ENCODE measurements at regions not wholly inside any gene's neighbourhood (a gene's known extent, or its start where the extent isn't known, plus 50 kb on each side); places are given as distances from the start of the nearest gene placed in this dataset.

DNA sequence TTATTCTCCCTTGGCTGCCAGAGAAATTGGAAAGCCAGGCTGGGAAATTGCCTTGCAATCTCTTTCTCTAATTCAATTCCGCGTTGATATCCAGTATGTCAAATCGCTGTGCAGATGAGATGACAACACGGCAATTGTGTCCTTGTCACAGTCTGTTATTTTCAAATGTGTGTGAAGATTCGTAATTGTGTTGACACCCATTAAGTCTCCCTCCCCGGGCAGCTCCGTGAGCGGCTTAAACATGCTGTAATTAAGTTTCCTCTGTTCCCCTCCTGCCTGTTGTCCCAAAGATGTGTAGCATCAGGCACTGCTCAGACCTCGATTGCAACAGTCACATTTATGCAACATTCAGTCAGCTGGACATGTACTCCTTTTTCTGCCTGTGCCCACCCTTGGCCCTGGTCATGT lies 209.5 kb downstream of the LPIN1 start:
- no peak for DNase-seq

DNA sequence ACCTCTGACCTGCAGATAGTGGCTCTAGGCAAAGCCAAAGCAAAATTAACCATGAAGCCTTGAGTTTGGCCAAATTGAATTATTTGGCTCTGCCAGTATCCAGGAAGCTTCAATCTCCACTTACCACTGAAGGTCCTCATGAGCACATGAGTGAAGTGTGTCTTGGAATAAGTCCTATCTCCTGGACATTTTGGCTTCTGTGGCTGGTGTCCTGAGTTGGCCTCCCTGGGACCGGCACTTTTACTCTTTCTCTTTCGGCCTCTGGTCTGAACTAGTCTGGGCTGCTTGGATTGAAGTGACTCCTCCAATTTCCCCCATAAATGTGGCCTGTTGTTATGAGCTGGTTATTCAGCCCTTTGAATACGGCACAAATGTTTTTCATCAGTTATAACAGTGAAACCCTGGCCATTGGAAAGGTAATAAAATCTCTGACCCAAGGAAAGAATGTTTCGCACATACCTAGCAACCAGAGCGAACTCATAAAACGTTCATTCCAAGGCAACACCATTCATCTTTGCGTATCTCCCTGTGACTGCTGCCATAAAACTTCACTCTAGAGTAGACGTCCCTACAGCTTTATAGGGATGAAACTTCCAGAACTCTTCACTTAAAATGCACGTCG lies 216.4 kb downstream of the LPIN1 start:
- DNase-seq = no peak

DNA sequence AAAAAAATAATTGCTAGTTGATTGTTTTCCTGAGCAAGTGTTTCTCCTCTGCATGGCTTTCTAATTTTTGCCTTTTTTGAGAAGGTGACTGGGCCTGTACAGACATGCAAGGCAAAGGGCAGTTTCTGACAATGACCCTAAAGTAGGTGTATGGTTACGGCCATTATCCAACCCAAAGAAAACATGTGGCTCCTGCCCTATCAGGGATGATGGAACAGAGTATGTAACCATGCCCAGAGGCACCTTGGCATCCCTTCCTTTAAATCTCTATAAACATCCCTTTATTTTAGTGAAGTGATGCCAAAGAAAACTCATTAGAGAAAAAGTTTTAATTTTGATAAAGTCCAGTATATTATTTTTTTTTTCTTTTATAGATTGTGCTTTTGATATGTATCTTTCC lies 217.5 kb downstream of the LPIN1 start:
- no peak for DNase-seq

DNA sequence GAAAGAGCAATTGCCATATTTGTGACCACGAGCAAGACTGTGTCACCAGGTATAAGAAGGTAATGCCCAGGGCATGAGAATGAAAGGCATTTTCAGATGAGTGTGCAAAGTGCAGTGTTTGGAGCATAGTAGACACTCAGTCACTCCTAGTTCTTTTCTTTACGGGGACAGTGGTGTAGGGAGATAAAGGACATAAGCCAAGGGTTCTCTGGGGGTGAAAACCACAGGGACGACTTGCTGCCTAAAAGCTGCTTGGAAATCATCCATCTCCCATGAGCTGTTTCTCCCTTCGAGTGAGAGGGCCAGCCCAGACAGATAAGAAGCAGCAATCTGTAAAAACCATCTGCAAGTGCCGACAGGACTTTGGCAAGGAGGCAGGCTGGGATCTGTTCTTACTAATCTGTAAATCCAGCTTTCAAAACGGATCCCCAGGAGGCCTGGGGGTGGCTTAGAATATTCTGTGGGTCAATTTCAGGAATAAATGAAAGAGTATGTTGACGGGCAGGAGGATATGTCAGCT lies 221.6 kb downstream of the LPIN1 start:
- DNase-seq = no peak

DNA sequence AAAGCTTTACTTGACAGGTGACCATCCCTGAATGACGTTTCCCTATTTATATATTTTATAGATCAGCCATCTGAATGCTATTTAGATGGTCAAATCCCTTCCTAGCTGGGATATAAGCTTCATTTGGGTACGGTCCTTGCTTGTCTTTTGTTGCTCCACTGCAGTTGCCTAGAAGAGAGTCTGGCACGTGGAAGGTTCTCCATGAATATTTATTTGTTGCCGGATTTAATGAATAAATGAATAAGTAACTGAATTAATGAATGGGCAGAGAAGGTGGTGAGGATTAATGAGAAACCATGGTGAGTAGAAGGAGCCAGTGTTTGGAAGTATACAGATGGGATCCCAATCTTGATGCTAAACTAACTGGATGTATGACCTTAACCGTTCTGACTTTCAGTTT lies 222.1 kb downstream of the LPIN1 start:
- no peak for DNase-seq

DNA sequence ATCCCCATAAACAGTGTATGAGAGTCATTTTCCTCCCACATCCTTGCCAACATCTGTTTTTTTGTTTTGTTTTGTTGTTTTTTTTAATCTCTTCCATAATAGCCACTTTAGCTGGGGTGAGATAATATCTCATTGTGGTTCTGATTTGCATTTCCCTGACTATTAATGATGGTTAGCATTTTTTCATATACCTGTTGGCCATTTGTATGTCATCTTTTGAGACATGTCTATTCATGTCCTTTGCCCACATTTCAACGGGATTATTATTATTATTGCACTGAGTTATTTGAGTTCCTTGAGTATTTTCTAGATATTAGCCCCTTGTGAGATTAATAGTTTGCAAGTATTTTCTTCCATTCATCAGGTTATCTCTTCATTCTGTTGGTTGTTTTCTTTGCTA lies 223.3 kb downstream of the LPIN1 start:
- DNase-seq = no peak

DNA sequence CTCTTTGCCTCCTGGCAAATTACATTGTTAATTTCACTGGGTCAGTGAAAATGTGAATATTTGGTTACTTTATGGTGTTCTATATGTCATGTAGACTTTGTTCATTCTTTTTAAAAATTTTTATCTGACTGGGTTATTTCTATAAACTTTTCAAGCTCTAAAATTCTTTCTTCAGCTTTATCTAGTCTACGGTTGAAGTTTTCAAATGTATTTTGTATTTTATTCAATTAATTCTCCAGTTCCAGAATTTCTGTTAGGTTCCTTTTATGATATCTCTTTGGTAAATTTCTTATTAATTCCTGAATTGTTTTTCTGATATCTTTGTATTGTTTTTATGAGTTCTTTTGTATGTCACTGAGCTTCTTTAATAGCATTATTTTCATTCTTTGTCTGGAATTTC lies 228.1 kb downstream of the LPIN1 start:
- no peak for DNase-seq

DNA sequence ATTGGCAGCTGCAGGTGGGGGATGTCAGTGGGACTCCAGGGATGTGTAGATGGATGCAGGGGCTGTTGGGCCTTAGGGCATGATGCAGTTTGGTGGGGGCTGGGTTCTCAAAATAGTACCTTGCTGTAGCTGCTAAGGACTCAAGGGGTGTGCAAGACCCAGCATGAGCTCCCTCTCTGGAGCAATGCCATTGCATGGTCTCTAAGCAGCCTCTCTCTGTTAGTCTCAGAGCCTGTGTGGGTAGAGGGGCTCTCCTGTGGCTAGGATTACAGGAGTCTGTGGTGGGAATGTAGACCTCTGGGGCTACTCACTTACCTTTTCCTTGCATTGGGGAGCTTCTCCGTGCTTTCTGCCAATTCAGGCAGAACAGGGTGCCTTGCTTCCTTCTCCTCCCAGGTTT lies 228.9 kb downstream of the LPIN1 start:
- no peak for DNase-seq

DNA sequence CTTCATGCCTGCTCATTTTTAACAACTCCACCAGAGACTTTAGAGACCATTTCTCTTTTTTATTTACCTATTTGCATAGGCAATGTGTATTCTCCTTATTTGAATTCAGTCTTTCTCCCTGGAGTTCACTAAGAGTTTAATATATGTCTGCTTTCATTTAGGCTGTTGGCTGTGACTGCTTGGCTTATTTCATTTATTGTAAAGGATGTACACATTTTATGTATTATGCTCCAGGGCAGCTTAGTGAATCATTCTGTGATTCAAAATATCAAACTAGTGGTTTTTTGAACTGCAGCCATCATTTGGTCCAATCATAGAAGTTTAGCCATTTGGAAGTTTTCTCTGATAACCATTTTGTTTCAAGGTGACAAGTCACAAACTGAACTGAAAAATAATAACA lies 229.6 kb downstream of the LPIN1 start:
- no peak for DNase-seq

DNA sequence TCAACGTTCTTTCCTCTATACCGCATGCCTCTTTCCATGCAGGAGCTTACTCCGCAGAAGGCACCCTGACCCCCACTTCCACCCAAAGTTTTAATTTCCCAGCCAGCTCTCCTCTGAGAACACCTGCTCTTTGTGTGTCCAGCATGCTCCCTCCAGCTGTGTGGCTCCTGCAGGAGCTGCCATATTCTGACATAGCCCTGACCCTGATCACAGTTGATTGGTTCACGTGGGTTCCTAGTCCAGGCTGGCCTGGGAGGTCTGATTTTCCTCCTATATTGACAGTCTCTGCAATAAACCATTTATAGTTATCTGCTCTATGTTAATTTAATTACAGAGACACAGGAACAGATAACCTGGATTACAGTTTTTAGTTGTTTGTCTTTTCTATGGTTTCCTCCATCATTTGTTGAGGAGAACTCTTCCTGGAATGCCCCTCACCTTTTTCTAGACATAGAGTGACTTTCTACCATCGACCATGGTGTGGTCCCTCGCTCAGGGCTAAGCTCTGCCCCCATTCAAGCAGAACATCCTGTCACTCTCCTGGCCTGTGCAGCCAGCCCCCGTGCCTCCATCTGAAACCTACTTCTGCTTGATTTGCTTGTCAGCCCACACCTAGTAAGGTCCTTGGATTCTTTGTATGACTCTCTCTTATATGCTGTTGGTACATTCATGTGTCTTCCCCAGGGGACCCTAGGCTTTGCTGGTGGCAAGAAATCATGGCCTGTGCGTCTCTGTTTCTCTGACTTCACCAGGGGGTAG lies 231.5 kb downstream of the LPIN1 start:
- no peak for DNase-seq

DNA sequence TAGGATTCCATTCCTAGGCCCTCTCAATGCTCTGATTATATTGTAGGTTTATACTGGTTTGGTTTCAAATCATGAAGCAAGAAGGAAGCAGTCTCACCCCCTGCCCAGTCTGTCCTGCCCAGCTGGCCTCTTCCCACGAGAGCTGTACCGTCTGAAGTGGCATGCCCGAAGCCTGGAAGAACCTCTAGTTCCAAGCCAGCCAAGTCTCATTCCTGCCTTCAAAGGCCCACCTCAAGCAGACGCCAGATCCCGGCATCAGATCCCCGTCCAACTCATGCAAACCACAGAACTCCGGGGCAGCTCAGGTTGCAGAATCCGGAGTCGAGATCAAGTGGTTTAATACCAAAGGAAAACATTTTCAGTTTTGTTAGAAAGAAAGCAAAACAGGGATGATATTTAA lies 234.4 kb downstream of the LPIN1 start:
- no peak for DNase-seq

DNA sequence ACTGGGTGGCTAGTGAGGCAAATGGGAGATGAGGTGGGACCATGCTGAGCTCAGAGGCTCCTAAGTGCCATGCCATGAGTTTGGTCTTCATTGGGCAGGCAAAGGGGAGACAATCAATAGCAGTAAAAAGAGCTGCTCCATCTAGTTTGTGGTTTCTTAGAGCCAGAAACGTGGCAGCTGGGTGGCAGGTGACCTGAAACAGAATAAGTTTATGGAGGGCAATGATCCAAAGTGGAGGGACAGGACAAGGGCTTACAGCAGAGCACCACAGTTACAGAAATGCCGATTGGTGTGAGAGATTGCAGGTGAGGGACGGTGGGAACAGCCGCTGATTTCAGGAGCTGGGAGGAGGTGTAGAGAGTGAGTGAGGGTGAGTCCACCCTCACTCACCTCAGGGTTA lies 237.0 kb downstream of the LPIN1 start:
- DNase-seq = no peak

DNA sequence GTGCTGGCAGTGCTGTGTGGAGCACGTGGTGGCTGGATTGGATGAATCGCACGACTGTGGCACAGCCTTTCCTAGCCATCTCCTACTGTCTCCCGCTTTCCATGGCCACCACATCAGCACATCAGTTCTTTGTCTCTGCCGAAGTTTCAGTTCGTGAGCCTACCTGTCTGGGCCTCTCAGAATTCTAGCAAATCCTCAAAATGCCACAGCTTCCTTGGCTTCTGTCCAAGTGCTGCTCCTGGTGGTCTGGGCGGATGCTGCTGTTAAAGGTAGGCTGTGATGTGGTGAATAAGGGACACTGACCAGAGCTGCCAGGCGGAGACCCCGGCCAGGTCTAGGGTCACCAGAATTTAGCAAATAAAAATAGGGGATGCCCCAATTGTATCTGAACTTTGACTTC lies 237.4 kb downstream of the LPIN1 start:
- DNase-seq = no peak

DNA sequence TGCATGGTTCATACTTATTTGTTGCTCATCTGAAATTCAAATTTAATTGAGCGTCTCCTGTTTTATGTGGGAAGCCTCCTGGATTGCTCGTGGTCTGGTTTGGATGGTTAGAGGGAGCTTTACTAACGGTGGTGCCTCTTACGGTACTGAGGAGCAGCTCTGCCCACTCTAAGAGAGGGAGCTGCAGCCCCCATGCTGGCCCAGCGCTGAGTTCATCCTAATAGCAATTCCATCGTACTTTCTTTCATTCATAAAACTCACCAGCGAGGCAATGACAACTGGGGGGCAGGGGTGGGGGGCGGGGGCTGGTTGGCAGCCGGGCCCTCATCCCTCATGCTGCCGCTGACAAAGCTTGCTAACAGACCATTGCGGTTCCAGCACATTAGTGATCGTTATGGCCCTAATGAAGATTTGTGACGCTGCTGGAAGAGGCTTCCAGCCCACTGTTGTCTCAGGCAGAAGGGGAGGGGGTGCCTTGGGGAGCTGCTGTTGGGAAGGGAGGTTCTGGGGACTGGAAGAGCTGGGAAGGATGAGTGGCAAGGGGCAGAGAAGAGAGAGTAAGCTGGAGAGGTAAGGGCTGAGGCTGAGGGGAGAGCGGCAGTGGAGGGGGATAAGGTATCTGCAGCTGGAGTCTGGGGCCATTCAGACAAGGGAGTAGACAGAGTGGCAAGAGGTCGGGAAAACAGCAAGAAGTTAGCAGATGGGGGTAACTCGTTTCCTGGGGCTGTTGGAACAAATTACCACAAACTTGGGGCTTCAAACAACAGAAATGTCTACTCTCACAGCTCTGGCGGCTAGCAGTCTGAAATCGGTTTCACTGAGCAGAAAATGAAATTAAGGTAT lies 238.1 kb downstream of the LPIN1 start:
- DNase-seq = no peak

DNA sequence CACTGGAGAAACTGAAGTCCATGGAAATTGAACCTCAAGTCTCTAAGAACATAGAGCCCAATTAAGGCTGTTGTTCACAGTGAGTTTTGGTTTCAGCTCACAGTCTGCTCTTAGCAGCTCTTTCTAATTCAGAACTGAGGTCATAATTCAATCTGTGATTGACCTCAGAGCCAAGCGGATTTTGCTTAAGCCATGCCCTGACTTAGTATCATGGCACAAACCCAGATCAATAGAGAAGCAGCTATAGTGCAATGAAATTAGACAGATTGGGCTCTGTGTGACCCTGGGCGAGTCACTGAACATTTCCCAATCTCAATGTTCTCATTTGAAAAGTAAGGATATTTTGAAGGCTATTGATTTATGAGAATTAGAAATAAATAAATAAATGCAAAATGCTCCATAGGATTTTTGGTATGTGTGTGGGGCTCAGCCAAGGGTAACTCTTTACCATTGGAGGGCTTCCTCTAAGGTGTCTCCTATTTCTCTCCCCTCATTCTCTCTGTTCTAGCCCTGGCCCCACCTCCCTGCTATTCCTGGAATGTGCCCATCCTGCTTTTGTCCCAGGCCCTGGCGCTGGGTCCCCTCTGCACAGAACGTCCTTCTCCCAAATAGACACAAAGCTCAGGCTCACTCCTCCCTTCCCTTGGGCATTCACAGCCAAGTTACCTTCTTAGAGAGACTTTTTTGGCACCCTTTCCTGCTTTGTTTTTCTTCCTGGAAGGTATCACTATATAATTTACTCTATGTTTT lies 239.6 kb downstream of the LPIN1 start:
- DNase-seq = no peak

DNA sequence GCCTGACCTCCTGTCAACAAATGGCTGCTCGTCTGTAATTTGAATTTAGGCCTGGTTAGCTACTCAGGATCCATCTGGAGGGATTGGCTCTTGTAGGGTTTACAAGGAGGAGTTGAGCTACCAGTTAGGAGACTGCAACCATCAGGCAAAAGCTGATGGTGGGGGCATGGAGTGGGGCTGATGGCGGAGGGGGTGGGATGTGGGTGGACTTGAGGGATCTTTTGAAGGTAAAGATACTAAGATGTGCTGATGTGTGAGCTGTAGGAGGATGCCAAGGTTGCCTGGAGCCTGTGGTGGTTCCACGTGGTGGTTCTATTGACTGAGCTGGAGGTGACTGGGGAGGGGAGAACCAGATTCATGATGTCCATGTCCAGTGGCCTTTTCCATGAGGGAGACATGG lies 240.7 kb downstream of the LPIN1 start:
- DNase-seq = no peak

DNA sequence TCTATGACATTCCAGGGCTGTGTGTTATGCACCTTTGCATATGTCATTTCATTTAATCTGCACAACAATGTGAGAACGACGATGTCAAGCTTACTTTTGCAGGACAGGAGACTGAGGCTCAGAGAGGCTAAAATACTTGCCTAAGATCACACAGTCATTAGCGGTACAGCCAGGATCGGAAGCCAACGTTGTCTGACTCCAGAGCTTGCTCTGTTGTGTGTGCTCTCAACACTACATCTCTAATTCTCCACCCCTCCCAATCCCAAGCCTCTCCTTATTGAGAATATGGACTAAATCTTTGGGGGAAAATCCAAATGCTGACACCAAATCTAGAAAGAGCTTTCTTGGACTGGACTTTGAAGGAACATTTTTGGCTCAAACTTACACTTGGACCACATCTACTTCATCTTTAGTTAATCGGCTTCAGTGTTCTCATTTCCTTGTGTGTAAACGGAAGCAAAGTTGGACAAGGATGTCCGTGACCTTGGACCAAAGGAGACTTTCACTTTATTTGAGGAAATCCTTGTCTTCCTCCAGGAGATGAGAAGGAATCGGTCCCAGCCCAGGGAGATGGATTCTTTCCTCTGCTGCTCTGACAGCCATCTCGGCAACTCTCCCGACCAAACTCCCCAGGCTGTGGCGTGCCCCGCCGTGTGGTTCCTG lies 242.4 kb downstream of the LPIN1 start:
- DNase-seq = no peak

DNA sequence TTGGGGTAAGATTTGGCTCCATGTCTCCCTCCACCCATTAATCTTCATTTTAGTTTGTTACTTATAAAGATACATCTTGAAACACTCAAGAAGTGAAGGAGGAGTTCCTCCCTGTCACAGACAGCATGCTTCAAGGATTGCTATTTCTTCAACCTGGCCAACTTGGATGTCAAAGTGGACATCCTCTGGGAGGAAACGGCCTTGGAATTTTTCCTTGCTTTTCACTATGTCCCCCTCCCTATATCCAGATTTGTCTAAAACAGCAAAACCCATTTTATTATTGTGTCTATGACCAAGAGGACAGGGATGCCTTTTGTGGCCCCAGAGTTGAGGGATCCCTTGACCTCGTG lies 242.9 kb downstream of the LPIN1 start:
- no peak for DNase-seq

DNA sequence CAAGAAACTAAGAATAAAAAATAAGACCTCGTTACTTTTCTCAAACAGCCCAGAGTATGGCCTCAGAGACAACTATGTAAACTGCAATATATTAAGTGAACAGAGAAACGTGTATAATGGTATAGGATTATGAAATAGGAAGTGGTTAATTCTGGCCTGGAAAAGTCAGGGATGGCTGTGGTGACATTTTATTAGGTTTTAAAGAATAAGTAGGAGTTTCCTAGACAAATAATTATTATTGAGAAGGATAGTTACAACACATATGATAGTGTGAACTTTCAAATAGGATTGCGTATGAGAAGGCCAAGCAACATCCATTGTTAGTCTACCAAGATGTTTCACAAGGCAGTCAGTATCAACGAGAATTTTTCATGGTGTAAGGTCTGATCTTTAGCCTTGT lies 244.1 kb downstream of the LPIN1 start:
- no peak for DNase-seq

DNA sequence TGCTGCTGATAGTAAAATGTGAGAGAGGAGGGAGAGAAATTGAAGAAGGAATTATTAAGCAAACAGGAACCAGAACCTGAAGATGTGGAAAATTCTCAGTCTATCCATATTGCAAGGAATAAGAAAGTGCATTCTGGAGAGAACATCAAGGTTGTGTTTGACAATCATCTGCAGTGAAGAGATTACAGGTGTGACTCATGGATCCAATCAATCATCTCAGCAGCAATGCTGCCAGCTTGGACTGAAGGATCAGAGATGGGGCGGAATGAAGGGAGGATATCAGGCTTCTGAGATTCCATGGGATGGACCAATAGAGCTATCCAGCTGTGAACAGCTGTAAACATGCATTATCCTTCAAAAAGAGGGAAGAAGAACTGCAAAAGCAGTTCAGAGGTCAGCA lies 247.3 kb downstream of the LPIN1 start:
- no peak for DNase-seq

DNA sequence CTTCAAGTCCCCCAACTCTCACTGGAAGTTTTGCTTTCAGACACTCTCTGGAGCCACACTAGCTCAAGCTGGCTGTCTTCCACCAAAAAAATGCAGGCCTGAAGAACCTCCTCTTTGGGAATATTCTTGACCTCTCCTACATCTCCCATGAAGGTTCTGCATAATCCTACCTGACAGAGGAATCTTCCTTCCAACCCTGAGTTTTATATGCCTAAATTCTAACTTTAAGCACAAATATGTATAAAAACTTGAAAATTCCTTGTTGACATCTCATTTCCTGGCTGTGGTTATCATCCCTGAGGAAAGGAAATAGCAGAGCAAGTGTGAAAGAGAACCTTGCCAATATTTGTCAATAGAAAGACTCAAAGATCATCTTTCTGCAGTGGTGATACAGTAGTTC lies 249.0 kb downstream of the LPIN1 start:
- DNase-seq = peak in 1 of 2 experiments; percentile 28

DNA sequence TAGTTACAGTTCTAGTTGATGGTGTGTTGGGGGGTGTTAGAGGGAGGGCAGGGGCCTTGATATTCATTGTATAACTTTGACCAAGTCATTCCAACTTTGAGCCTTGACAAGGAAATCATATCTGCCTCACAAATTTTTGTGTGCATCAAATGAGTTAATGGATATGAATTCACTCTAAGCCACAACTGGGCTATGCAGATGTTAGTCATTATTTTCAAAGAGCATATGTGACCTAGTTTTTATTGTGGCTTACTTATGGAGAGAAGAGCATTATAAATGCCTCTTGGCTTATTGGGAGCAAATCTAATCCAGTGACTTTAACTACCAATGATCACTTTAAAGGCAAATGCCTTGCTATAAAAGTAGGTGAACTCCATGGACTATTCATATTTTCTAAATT lies 250.2 kb downstream of the LPIN1 start:
- no peak for DNase-seq

DNA sequence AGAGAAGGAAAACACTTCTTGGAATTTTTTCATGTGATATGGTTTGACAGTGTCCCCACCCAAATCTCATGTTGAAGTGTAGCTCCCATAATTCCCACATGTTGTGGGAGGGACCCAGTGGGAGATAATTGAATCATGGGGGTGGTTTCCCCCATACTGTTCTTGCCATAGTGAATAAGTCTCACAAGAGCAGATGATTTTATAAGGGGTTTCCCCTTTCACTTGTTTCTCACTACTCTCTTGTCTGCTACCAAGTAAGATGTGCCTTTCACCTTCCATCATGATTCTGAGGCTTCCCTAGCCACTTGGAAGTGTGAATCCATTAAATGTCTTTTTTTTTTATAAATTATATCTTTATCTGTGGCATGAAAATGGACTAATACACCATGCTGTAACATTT lies 250.7 kb downstream of the LPIN1 start:
- DNase-seq = no peak
